CD4-positive, alpha-beta T cell treated with Interleukin-12 subunit alpha and Interleukin-12 subunit beta, for 1 hour (primary cell): ENCODE measurements at regions not wholly inside any gene's neighbourhood (a gene's known extent, or its start where the extent isn't known, plus 50 kb on each side); places are given as distances from the start of the nearest gene placed in this dataset.

Experiments
- DNase-seq: peaks from one replicate; pipeline ENCODE4 v3.0.0-alpha.2; 2020

DNA sequence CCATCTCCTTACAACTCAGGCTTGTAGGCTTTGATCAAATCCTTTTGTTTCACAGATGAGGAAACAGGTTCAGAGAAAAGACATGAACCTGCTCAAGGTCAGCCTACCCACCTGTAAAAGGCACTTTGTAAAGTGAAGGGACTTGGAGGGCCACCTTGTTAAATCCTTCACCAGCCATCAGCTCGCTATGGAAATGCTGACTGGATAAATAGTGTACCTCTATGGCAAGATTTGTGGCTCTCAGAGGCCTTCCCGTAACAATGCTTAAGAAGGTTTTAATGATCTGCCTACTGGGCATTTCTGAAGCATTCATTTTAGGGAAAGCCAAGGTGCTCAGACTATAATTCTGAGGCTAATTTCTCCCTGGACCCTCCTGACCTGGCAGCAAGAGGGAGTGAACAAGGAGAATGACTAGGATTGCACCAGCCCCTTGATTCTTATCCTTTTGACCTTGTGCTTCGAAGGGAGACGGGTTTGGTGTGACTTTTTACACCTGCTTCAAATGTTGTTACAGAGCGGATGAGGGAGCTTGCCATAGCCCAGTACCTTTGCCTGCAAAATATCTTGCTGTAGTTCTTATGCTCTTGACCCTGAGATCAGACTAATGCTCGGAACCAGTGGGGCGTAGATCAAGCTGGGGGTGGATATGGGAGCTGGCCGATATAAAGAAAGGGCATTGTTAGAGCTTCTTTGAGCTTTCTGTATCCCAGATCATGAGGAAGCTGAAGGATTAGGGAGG lies 90.9 kb upstream of the CXCR4 start:
- DNase-seq: no peak

DNA sequence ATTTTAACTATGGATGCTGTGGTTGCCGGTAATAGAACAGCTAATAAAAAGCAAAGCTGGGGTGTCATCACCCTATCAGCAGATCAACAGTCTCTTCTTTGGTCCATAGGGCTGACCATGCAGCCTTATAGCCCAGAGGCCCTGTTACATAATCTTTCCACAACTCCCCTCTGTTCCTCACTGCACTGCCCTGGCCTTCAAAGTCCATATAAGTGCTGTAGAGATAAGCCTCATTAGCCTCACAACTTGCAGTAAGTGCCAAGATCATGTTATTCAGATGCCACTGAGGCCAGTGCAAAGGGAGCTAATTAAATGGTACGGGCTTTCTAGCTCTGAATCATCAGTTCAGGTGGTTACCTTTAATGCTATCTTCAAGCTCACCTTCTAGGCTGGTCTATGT lies 89.7 kb upstream of the CXCR4 start:
- DNase-seq: no peak

- no peak for DNase-seq
Measured at GRCh38 chr2:136207030-136207623, 89.2 kb upstream of the CXCR4 start.

DNA sequence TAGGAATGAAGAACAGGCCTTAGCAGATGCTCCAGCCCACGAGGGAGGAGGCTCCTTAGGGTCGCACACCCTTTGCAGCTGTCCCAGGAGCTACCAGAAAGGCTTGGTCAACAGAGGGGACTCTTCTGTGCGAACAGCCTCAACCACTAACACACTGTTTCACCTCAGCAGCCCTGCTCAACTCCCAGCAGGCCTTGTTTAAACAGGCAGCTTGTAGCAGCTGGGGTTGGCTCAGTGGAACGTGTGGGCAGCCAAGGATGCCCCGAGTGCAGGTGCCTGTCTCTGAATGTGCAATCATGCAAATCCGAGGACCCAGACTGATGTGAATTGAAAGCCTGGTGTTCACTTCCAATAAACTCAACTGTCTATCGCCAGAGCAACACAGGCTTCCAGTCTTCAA lies 88.7 kb upstream of the CXCR4 start:
- no peak for DNase-seq

DNA sequence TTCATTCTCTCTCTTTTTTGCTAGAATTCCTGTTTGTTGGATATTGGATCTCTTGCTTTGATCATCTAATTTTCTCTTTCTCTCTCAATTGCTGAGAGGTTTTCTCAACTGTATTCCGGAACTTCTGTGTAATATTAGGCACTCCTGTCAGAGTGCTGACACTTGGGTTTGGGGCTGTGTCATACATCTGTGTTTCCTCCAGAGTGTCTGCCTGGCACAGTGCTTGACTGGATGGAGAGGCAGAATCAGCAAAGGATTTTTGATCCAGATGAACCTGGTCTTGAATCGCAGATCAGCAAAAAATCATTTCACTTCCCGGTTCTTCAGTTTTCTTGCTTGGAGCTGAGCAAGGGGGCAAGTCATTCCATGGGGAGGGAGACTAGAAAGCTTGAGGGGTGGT lies 87.7 kb upstream of the CXCR4 start:
- no peak for DNase-seq

DNA sequence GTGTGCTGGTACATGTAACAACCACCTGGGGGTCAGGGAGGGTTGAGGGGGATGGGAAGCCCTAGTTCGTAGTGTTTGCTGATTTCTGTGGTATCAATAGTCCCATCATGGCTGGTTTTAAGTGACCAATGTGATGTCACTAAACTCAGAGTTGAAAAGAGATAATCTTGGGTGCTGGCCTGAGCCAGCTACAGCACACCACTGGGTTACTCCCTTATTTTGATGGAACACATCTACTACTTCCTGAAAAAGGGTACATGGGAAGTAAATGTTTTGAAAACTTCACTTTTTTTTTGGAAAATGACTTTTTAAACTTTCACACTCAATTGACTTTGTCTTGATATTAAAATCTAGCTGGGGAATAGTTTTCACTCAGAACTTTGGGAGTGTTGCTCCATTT lies 87.0 kb upstream of the CXCR4 start:
- DNase-seq: no peak

- no peak for DNase-seq
Measured at GRCh38 chr2:136195226-136195625, 77.3 kb upstream of the CXCR4 start.

- DNase-seq: no peak
Measured at GRCh38 chr2:136191041-136191440, 73.1 kb upstream of the CXCR4 start.

DNA sequence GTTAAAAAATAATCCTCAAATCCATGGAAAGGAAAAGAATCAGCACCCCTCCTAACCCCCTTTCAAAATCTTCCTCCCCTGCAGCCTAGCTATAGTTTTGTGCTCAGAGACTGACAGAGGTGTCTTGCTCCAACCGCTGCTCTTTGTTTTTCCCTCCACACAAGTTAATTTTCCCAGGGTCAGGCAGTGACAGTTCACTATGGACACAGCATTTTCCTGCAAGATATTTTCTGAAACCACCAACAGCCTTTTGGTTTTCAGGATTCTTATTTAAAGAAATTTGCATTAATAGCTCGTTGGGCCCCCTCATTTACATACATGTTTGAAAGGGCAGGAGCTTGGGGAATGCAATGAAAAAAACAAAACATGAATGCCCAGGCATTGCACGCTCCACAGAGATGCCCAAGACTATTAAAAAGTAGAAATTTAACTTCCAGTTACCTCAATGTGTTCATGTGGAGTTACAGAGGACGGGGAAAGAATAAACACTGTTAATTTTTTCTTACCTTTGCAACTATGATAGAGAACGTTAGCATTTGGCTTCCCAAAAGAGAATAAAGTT lies 71.4 kb upstream of the CXCR4 start:
- no peak for DNase-seq

DNA sequence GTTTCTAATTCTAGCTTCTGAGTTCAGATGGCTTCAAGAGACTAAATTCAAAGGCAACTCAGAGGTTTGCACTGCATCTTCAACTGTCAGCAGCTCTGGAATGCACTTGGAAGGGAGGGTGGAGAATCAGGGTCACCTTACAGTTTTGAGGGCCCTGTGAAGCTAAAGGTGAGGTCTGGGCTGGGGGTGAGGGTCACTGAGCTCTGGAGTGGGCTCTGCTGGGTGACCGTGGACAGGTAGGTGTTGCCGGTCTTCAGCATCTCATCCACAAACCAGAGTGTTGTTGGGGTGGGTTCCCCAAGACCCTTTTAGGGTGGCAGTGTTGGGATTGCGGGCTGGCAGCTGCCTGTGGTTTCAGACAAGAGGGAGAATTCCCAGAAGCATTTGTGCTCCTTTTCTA lies 70.1 kb upstream of the CXCR4 start:
- no peak for DNase-seq

GRCh38 chr2:136185981-136186776 lies 68.2 kb upstream of the CXCR4 start:
- no peak for DNase-seq

DNA sequence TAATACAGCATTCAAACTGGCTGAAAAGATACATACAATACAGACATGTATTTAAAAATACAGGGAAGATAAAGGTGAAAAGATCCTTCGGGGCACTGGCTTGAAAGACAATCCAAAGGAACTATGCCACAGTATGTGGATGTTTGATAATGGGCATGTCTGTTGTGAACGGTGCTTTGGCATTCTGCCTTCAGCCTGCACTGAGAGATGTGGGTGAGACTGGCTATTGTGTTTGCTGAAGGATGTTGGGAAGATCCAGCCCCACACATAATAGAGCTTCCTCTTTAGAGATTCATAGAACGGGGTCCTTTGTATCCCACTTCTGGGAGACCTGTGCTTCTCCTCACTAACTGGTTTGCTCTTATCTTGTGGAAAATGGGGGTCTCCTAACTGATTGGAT lies 65.1 kb upstream of the CXCR4 start:
- no peak for DNase-seq

- no peak for DNase-seq
Measured at GRCh38 chr2:136182315-136182714, 64.4 kb upstream of the CXCR4 start.

GRCh38 chr2:136179602-136179975 lies 61.6 kb upstream of the CXCR4 start:
- DNase-seq: no peak

DNA sequence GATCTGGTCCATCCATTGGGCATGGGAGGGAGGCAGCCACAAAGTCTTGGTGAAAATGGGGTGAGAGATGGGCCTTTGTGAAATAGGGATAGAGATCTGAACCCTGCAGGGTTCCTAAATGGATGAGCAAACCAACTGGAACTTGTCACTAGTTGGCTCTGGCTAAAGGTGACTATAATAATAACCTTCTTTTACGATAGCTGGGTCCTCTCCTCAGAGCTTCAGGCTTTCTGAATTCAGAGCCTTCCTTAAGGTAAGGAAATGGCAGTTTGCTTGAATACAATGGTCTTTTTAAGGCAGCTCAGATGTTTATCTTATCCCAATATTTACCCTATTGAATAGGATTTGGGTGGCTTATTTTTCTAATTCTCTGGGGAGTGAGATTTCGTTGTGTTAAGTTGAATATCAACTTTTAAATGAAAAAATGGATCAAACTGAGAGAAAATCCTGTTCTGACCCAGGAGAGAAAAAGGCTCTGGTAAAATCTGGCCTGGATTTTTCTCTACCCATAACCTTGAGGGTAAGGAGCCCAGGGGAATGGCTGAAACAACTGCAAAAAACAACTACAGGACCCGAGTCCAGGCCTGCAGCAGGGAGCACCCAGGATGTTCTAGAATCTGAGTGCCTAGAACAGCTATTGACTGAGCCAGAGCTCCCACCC lies 61.1 kb upstream of the CXCR4 start:
- DNase-seq: no peak

DNA sequence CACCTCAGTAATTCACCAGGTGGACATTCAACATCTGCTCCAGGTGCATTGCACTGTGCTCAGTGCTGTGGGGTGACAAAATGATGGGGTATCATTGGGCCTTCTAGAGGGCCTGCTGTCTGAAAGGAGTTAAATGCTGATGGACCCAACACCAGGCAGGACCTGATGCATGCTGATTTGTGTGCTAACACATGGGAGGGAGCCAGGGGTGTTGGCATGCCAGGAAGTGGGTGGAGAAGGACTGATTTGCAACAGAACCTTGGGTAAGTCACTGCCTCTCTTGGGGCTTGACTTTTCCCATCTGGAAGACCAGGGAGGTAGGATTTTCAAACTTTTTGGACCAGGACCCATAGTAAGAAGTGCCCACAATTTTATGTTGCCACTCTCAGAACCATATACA lies 57.9 kb upstream of the CXCR4 start:
- DNase-seq: no peak

DNA sequence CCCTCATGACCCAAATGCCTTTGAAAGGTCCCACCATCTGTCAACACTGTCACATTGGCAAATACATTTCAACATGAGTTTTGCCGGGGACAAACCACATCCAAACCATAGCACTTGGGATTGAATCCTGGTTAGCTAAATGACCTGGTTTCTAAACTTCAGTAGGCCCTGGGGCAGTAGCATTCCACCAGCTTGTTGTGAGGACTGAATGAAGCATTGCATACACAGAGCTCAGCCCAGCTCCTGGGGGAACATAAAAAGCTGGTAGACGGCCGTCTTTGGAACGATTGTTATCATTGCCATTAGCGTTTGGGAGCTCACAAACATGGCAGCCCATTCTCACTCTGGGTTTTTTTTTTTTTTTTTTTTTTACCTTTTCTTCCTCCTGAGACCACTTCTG lies 57.5 kb upstream of the CXCR4 start:
- no peak for DNase-seq

DNA sequence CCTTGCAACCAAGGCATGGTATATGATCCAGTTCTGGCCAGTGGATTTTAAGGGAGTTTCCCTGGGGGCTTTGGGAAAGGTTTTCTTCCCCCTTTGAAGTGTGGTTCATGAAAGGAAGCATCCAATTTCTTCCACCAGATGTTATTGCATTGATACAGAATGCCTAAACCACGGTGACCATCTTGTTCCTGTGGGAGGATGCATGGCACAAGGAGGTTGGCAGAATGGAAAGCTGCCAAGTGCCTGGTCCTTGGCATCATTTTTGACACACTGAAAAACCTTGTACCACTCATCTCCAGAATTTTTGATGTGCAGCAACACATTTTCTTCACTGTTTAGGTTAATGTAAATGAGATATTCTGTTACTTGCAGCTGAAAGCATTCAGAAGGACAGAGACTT lies 55.2 kb upstream of the CXCR4 start:
- DNase-seq: no peak

DNA sequence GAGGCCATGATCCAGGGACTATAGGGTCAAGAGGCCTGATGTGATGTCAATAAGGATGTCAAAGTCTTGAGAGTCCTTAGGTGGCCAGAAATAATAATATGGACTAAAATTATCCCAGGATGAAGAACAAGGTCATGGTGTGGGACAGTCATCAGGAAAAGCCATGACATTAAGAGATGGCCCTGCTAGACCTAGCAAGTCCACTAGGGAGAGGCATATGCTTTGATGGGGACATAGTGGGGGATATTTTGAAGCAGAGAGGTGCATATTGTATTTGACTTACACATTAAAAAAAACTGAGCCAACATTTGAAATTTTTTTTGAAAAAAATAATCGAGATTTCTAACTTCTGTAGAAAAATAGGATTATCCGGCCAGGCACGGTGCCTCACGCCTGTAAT lies 53.3 kb upstream of the CXCR4 start:
- DNase-seq: no peak

- DNase-seq: no peak
Measured at GRCh38 chr2:136168720-136169119, 50.8 kb upstream of the CXCR4 start.

DNA sequence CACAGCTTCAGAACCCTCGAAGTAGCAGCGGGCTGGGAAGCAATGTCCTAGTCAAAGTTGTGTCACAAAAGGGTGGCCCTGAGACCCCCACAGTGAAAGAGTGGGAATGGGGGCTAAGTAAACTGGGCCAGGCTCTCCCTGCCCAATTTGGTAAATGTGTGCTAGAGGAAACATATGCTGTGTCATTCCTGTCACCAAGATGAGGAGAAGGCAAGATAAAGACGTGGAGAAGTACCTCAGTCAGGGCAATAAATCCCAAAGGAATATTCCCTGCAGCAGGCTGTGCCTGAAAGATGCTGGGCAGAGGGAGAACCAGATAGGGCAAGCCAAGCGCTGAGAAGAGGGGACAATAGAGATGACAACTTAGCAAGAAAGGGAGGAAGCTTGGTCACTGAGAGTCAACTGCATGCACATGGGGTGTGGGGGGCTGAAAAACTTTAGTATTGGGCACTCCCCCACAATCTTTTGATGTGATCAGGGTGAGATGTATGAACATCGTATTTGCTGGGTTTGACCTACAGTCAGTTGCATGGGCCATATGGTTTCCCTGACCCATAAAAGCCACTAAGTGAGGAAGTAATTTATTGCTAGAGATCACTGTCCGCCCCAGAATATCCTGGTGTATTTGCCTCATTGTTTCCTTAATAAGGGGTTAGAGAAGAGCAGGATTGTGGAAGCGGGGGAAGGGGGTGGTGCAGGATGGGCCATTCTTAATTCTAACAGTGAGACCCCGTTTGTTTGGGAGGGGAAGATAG lies 49.9 kb upstream of the CXCR4 start:
- DNase-seq: no peak
